ENCODE measurements at regions not wholly inside any gene's neighbourhood (a gene's known extent, or its start where the extent isn't known, plus 50 kb on each side); places are given as distances from the start of the nearest gene placed in this dataset.
A peak's percentile ranks its signal among the peaks of the same experiment; 100 is the strongest.

DNA sequence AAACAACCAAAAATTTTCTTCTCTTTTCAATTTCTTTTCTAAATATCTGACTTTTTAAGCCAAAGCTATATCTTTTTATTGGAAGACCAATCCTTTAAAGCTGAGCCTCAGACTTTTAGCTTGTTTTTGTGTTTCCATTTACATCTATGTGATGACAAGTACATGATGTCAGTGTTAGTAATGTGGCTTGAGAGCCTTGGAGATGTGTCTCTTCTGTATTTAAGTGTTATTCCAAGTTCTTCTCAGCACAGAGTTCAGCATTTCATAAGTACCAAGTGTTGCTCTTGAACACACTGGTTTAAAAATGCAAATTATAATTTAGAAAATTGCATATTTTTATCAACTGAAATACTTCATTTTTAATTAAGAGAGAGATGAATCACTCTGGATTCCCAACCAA, 948.9 kb upstream of the FLRT2 start:
- Histone ChIP-seq H3K4me1 (no peaks in the 10 kb centered on the region), H3K27me3 (no peaks in the 10 kb centered on the region), H3K27ac (no peak overlapping the region), H3K4me3 (no peak overlapping the region), H3K36me3 (no peaks in the 10 kb centered on the region), H3K9me3 (peaks cover 0 to 2% (median 0%) of the 10 kb centered on the region in 12 donors)
- DNase-seq (no peak), ATAC-seq (no peak)
- intact Hi-C loops (cut with DNase I), result no loop called here
- TF ChIP-seq POLR2A (IDR thresholded peaks at IDR 0.05), result no peak
- no peak for TF ChIP-seq CTCF (IDR thresholded peaks at IDR 0.05)

DNA sequence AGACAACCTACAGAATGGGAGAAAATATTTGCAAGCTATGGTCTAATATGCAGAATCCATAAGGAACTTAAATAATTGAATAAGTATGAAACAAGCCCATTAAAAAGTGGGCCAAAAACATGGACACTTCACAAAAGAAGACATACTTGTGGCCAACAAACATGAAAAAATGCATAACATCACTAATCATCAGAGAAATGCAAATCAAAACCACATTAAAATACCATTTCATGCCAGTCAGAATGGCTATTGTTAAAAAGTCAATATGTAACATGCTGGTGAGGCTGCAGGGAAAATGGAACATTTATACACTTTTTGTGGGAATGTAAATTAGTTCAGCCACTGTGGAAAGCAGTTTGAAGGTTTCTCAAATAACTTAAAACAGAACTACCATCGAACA, 945.4 kb upstream of the FLRT2 start:
- no peak overlapping the region for H3K4me3 ChIP-seq
- H3K27ac ChIP-seq, result no peak overlapping the region
- peaks cover 0 to 5% (median 0%) of the 10 kb centered on the region in 12 donors for H3K9me3 ChIP-seq
- WGBS, 4 donors, result 83 to 89% (median 88%) methylated on average over 1 of the region's 1 CpG
- ATAC-seq (no peak), DNase-seq (no peak)
- TF ChIP-seq CTCF (IDR thresholded peaks at IDR 0.05), result no peak
- no peak for TF ChIP-seq POLR2A (IDR thresholded peaks at IDR 0.05)
- intact Hi-C loops (cut with DNase I), result no loop called here
- H3K4me1 ChIP-seq, result no peaks in the 10 kb centered on the region
- no peaks in the 10 kb centered on the region for H3K27me3 ChIP-seq
- no peaks in the 10 kb centered on the region for H3K36me3 ChIP-seq

- no peaks in the 10 kb centered on the region for H3K36me3 ChIP-seq
- ATAC-seq, result peak in 1 of 4 donors; percentile 20
- 79 to 84% (median 82%) methylated on average over 9 of the region's 9 CpGs for WGBS, 4 donors
- H3K27ac ChIP-seq, result no peak overlapping the region
- TF ChIP-seq POLR2A (IDR thresholded peaks at IDR 0.05), result no peak
- TF ChIP-seq CTCF (IDR thresholded peaks at IDR 0.05), result no peak
- no peaks in the 10 kb centered on the region for H3K4me1 ChIP-seq
- intact Hi-C loops (cut with DNase I), result no loop called here
- H3K27me3 ChIP-seq, result no peaks in the 10 kb centered on the region
- no peak for DNase-seq
- H3K9me3 ChIP-seq, result no peaks in the 10 kb centered on the region
- no peak overlapping the region for H3K4me3 ChIP-seq
These were observed 938.0 kb upstream of the FLRT2 start for GRCh38 chr14:84591827-84592445.

DNA sequence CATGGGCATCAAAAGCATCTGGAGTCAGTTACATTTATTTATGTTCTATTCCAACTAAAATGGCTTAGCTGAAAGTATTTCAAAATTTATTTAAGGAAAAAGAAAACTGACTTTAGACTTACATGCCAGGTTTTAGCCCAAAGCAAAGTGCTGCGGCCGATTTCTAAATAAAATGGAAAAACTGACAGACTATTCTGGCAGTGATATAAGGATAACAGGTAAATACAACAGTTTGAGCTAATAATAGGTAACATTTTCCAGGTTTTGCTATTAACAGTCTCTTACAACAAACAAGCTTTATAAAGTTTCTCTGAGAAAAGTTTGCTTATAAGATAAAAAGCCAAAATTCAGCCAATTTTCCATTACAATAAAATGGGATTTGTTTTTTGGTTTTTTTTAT, 937.2 kb upstream of the FLRT2 start:
- Histone ChIP-seq H3K27me3 (no peaks in the 10 kb centered on the region), H3K27ac (no peak overlapping the region), H3K4me3 (no peak overlapping the region), H3K9me3 (no peaks in the 10 kb centered on the region), H3K4me1 (no peaks in the 10 kb centered on the region), H3K36me3 (no peaks in the 10 kb centered on the region)
- TF ChIP-seq POLR2A (IDR thresholded peaks at IDR 0.05), result no peak
- no peak for TF ChIP-seq CTCF (IDR thresholded peaks at IDR 0.05)
- no peak for DNase-seq
- WGBS, 4 donors, result 87 to 94% (median 93%) methylated on average over 2 of the region's 2 CpGs
- ATAC-seq, result no peak
- intact Hi-C loops (cut with DNase I), result no loop called here
